ENCODE measurements at regions not wholly inside any gene's neighbourhood (a gene's known extent, or its start where the extent isn't known, plus 50 kb on each side); places are given as distances from the start of the nearest gene placed in this dataset.

GRCh38 chr3:34856081-34856947 is 783.0 kb upstream of the ARPP21 start (continued):
- TF ChIP-seq ZNF462 (CRISPR knock-in tag; IDR thresholded peaks at IDR 0.05) (no peak), CTCF (conservative IDR thresholded peaks at IDR 0.05; ENCODE audit: low read depth in 2 of 2) (no peak), ZNF331 (CRISPR knock-in tag; IDR thresholded peaks at IDR 0.05; ENCODE audit: low read depth) (no peak)

DNA sequence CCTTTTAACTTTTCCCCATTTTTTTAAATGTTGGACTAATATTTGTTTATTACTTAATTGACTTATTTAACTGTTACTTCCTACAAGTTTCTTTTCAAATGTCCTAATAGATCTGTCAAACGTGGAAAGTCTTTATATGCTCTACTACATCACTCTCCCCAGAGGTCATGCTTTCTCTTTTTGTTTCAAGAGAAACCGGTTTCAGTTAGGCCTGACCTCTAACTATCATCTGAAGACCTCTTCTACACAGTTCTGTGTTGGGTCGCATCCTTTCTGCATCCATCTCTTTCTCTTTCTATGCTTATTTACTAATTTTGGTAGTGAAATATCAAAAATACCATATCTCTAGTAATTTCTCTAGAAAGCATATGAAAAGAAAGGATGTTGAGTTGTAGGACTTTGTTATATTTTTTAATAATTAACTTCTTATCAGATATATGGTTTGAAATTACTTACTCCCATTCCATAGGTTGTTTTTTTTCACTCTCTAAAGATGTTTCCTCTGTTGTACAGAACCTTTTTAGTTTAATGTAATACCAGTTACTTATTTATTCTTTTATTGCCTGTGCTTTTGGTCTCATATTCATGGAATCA is 781.2 kb upstream of the ARPP21 start:
- DNase-seq (ENCODE audit: low spot score), result no peak
- H3K4me1 ChIP-seq (ENCODE audit: insufficient read depth), result peaks cover 13% of the 10 kb centered on the region
- no peaks in the 10 kb centered on the region for H3K9me2 ChIP-seq (ENCODE audit: insufficient read depth)
- no peaks in the 10 kb centered on the region for H3K79me2 ChIP-seq (replicated peaks; ENCODE audit: insufficient read depth)
- H2AFZ ChIP-seq, result no peak overlapping the region
- no peaks in the 10 kb centered on the region for H3K9me3 Mint-ChIP-seq
- H3K27me3 Mint-ChIP-seq (ENCODE audit: insufficient read depth, low read depth, poor library complexity), result no peaks in the 10 kb centered on the region
- no peak overlapping the region for H3K27ac ChIP-seq (ENCODE audit: low read depth)
- H3K27me3 ChIP-seq (ENCODE audit: insufficient read depth), result no peaks in the 10 kb centered on the region
- H3K4me1 Mint-ChIP-seq, result peaks cover 10% of the 10 kb centered on the region; the same call in 2 of the 3 replicates
- H4K20me1 ChIP-seq (replicated peaks; ENCODE audit: insufficient read depth), result no peaks in the 10 kb centered on the region
- H3K36me3 ChIP-seq (ENCODE audit: insufficient read depth), result no peaks in the 10 kb centered on the region
- no peak overlapping the region for H3K27ac Mint-ChIP-seq
- H3K36me3 Mint-ChIP-seq (ENCODE audit: low read depth), result no peaks in the 10 kb centered on the region
- no peak for ATAC-seq
- H3F3A ChIP-seq (replicated peaks; ENCODE audit: low read depth), result no peaks in the 10 kb centered on the region
- H3K4me2 ChIP-seq, result no peak overlapping the region
- no peak overlapping the region for H3K4me3 Mint-ChIP-seq
- no peak overlapping the region for H3K4me3 ChIP-seq
- TF ChIP-seq CTCF (conservative IDR thresholded peaks at IDR 0.05; ENCODE audit: low read depth in 2 of 2) (no peak), REST (IDR thresholded peaks at IDR 0.05; ENCODE audit: unreplicated experiment) (no peak), ZNF331 (CRISPR knock-in tag; IDR thresholded peaks at IDR 0.05; ENCODE audit: low read depth) (no peak), CREB1 (CRISPR knock-in tag; IDR thresholded peaks at IDR 0.05; ENCODE audit: low read depth) (no peak), ZNF114 (CRISPR knock-in tag; IDR thresholded peaks at IDR 0.05) (no peak), NANOG (IDR thresholded peaks at IDR 0.05; ENCODE audit: borderline replicate concordance) (no peak), POLR2AphosphoS5 (IDR thresholded peaks at IDR 0.05; ENCODE audit: low read depth) (no peak), STAT1 (IDR thresholded peaks at IDR 0.05; ENCODE audit: unreplicated experiment) (no peak)

Measured in GM23338 (cell line).